ENCODE measurements at regions not wholly inside any gene's neighbourhood (a gene's known extent, or its start where the extent isn't known, plus 50 kb on each side); places are given as distances from the start of the nearest gene placed in this dataset.

- no peak for DNase-seq
- H3K9me3 ChIP-seq: no peaks in the 10 kb centered on the region
- no peaks in the 10 kb centered on the region for H3K36me3 ChIP-seq
- H3K27me3 ChIP-seq: no peaks in the 10 kb centered on the region
- no peaks in the 10 kb centered on the region for H3K4me1 ChIP-seq
- TF ChIP-seq, protein P1, sequence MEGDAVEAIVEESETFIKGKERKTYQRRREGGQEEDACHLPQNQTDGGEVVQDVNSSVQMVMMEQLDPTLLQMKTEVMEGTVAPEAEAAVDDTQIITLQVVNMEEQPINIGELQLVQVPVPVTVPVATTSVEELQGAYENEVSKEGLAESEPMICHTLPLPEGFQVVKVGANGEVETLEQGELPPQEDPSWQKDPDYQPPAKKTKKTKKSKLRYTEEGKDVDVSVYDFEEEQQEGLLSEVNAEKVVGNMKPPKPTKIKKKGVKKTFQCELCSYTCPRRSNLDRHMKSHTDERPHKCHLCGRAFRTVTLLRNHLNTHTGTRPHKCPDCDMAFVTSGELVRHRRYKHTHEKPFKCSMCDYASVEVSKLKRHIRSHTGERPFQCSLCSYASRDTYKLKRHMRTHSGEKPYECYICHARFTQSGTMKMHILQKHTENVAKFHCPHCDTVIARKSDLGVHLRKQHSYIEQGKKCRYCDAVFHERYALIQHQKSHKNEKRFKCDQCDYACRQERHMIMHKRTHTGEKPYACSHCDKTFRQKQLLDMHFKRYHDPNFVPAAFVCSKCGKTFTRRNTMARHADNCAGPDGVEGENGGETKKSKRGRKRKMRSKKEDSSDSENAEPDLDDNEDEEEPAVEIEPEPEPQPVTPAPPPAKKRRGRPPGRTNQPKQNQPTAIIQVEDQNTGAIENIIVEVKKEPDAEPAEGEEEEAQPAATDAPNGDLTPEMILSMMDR (IDR thresholded peaks at IDR 0.05; ENCODE audit: low read depth, low read length): no peak
- no peak overlapping the region for H3K4me3 ChIP-seq (ENCODE audit: low read depth, low read length)
Observed at GRCh38 chr5:58013542-58014258, 446.2 kb downstream of the PLK2 start.

GRCh38 chr5:58012801-58013315 lies 447.0 kb downstream of the PLK2 start:
- no peaks in the 10 kb centered on the region for H3K9me3 ChIP-seq
- DNase-seq: no peak
- TF ChIP-seq, protein P1 (IDR thresholded peaks at IDR 0.05; ENCODE audit: low read depth, low read length): no peak
- no peaks in the 10 kb centered on the region for H3K4me1 ChIP-seq
- no peaks in the 10 kb centered on the region for H3K27me3 ChIP-seq
- H3K36me3 ChIP-seq: no peaks in the 10 kb centered on the region
- no peak overlapping the region for H3K4me3 ChIP-seq (ENCODE audit: low read depth, low read length)

- no peaks in the 10 kb centered on the region for H3K9me3 ChIP-seq
- H3K4me1 ChIP-seq: no peaks in the 10 kb centered on the region
- DNase-seq: no peak
- no peaks in the 10 kb centered on the region for H3K36me3 ChIP-seq
- no peaks in the 10 kb centered on the region for H3K27me3 ChIP-seq
- no peak overlapping the region for H3K4me3 ChIP-seq (ENCODE audit: low read depth, low read length)
- TF ChIP-seq, protein P1 (IDR thresholded peaks at IDR 0.05; ENCODE audit: low read depth, low read length): no peak
Observed at GRCh38 chr5:58012102-58012501, 447.8 kb downstream of the PLK2 start.

DNA sequence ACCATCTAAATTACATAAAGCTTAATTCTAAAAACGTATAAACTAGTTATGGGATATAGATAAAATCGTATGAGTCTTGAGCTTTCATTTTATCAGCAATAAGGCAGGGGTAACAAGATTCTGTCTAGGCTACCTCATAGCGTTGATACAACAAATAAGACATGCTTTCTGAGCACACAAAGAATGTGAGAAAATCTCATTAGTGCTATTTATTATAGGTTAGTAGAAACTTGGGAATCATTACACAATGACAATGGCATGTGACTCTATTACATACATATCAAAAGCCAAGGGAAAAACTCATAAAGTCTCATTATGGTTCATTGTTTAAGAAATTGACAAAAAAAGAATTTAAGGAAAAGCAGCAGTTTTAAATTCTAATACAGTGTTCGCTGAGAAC lies 448.6 kb downstream of the PLK2 start:
- Histone ChIP-seq H3K36me3 (no peaks in the 10 kb centered on the region), H3K9me3 (no peaks in the 10 kb centered on the region), H3K4me3 (ENCODE audit: low read depth, low read length) (no peak overlapping the region), H3K4me1 (no peaks in the 10 kb centered on the region), H3K27me3 (no peaks in the 10 kb centered on the region)
- DNase-seq: no peak
- TF ChIP-seq, protein P1 (IDR thresholded peaks at IDR 0.05; ENCODE audit: low read depth, low read length): no peak

DNA sequence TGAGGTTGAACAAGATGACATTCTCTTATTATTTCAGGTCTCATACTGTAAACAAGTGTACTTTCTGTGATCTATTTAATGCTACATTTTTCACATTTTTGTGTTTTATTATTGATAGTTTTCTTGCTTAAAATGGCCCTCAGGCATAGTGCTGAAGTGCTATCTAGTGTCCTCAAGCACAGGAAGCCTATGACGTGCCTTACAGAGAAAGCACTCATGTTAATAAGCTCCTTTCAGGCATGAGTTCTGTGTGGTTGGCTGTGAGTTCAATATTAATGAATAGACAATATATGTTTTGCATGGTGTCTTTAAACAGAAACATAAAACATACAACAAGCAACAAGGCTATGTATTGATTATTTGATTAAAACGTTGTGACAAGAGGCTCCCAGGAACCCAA lies 450.1 kb downstream of the PLK2 start:
- no peak for DNase-seq
- no peaks in the 10 kb centered on the region for H3K4me1 ChIP-seq
- TF ChIP-seq, protein P1 (IDR thresholded peaks at IDR 0.05; ENCODE audit: low read depth, low read length): no peak
- H3K27me3 ChIP-seq: no peaks in the 10 kb centered on the region
- no peaks in the 10 kb centered on the region for H3K36me3 ChIP-seq
- H3K9me3 ChIP-seq: no peaks in the 10 kb centered on the region
- H3K4me3 ChIP-seq (ENCODE audit: low read depth, low read length): no peak overlapping the region

DNA sequence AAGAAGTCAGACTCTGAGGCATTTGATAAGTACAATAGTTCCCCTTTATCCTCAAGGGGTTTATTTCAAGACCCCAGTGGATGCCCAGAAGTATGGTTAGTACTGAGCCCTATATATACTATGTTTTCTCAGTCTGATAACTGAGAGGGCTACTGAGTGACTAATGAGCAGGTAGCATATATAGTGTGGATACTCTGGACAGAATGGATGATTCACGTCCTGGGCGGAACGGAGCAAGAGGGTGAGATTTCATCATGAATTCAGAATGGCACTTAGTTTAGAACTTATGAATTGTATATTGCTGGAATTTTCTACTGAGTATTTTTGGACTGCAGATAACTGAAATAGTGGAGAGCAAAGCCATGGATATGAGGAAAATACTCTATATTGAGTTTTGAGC lies 457.6 kb downstream of the PLK2 start:
- Histone ChIP-seq H3K27me3 (no peaks in the 10 kb centered on the region), H3K36me3 (no peaks in the 10 kb centered on the region), H3K4me3 (ENCODE audit: low read depth, low read length) (no peak overlapping the region), H3K9me3 (no peaks in the 10 kb centered on the region), H3K4me1 (no peaks in the 10 kb centered on the region)
- TF ChIP-seq, protein P1 (IDR thresholded peaks at IDR 0.05; ENCODE audit: low read depth, low read length): no peak
- DNase-seq: no peak
